A673 (cell line): ENCODE measurements at regions not wholly inside any gene's neighbourhood (a gene's known extent, or its start where the extent isn't known, plus 50 kb on each side); places are given as distances from the start of the nearest gene placed in this dataset.

Source experiments
- EZH2 ChIP-seq: fragments of 200-600 bp; sonication (generic); IDR thresholded peaks from 2 replicates; pipeline ENCODE4 v1.6.1; 2017; ENCODE audit warnings: borderline replicate concordance, low read depth, mild to moderate bottlenecking, mixed read lengths, antibody characterized with exemption, low read length; ENCODE audit not compliant: poor library complexity, severe bottlenecking
- TF ChIP-seq, protein P1 (sequence below): fragments of 300-800, 200-600 bp; sonication (generic); conservative IDR thresholded peaks from 2 replicates; pipeline ENCODE4 v1.5.1; 2017; ENCODE audit warnings: low read depth, mild to moderate bottlenecking, antibody characterized with exemption, low read length, moderate library complexity, mixed read lengths

DNA sequence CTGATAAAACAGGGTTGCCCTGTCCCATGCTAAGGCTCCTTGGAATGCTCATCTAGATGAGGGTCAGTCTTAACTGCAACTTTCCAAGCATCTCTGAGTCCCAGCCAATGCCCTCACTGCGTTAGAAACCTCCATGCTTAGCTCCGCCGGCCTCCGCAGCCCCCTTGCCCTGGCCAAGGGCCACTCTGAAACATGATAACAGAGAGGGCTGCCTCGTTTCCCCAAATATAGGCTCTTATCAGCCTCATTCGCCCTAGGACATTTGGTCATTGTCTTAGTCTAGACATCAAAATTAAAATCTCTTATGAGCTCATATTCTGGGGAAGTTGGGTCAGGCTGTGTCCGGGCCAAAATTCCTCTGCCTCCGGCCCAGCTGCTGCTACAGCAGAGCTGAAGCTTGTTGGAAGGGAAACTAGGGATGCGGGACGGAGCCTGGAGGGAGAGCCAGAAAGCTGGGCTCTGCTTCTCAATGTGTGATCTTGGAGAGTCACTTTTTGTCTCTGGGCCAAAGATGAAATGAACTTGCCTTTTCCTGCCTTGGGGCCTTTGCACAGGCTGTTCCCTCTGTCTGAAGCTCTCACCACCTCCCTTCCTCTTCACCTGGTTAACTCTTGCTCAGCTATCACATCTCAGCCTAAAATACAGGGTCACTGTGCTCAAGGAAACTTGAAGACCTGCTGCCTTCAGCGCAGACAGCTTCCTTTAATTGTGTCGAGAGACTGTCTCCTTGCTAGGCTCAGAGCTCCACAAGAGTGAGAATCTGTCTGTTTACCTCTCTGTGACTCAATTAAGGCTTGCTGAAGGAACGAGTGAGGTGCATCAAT lies 191.3 kb downstream of the RGS3 start:
- TF ChIP-seq, protein P1, sequence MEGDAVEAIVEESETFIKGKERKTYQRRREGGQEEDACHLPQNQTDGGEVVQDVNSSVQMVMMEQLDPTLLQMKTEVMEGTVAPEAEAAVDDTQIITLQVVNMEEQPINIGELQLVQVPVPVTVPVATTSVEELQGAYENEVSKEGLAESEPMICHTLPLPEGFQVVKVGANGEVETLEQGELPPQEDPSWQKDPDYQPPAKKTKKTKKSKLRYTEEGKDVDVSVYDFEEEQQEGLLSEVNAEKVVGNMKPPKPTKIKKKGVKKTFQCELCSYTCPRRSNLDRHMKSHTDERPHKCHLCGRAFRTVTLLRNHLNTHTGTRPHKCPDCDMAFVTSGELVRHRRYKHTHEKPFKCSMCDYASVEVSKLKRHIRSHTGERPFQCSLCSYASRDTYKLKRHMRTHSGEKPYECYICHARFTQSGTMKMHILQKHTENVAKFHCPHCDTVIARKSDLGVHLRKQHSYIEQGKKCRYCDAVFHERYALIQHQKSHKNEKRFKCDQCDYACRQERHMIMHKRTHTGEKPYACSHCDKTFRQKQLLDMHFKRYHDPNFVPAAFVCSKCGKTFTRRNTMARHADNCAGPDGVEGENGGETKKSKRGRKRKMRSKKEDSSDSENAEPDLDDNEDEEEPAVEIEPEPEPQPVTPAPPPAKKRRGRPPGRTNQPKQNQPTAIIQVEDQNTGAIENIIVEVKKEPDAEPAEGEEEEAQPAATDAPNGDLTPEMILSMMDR, result no peak
- no peak for TF ChIP-seq EZH2
